ENCODE measurements at regions not wholly inside any gene's neighbourhood (a gene's known extent, or its start where the extent isn't known, plus 50 kb on each side); places are given as distances from the start of the nearest gene placed in this dataset.

DNA sequence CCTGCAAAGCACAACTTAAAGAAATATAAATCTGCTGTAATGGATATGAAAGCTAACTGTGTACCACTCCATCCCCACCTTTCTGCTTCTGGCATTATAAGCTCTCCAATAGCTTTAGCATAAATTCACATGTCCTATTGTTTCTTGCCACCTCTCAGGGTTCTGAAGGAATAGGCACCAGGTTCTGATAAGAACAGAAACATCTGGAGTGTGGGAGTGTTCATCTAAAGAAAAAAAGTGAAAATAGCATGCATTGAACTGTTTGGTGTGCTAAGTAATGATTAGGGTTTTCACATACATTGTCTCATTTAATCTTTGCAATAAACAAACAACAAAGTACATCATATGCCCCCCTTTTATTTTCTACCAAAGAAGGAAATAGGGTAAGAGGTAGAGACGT lies 72.3 kb downstream of the FAM76B start:
- no peak for DNase-seq (ENCODE audit: low read depth)

DNA sequence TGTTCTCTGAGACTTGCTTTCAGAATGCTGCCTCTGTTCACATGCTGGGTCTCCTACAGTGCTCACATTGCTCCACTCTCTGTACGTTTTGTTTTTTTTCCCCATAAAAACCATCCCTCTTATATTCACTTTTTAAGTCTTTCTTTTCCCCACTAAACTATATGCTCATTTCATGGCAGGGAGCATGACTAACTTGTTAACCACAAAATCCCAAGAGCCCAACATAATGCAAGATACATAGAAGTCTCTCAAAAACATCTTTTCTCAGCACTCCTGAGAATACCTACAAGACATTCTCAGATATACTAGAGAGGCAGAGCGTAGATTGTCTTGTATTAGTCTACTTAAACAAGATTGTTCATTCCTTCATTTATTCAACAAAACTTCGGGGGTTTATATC lies 73.3 kb downstream of the FAM76B start:
- DNase-seq (ENCODE audit: low read depth), result no peak

GRCh38 chr11:95715777-95716241 lies 73.8 kb downstream of the FAM76B start:
- no peak for DNase-seq (ENCODE audit: low read depth)

DNA sequence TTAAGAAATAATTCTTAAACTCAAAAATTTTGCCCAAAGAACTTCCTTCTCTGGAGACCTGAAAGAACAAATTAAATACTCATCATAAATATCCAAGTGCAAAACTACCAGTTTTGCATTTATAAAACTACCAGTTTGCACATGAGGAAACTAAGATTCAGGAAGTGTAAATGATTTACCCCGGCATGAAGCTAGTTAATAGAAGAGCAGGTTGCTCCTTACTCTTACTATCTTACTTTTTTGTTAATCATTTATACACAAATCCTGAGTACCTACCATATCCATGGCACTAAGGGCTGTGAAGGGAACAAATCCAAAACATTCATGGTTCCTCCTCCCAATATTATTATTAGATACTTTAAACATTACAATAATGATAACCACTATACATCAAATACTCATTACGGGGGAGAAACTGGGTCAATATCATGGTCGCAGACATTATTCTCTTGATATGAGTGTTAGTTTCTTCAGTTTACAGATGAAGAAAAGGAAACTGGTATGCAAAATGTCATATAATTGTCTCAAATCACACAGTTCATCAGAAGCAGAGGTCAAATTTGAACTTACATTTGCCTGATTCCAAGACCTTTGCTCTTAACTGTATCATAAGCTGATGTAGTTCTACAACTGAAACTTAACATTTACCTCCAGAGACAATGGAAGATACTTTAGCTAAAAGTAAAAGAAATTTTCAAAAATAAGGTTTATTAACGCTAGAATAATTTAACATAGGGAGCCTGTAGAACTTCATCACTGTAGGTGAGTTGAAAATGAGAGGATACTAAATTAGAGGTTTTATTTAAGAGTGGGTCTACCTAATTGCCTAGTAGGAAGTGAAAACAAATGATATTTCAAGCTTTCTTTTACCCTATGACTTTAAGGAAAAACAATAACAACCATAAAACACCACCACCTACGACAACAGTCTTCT lies 74.5 kb downstream of the FAM76B start:
- no peak for DNase-seq (ENCODE audit: low read depth)

DNA sequence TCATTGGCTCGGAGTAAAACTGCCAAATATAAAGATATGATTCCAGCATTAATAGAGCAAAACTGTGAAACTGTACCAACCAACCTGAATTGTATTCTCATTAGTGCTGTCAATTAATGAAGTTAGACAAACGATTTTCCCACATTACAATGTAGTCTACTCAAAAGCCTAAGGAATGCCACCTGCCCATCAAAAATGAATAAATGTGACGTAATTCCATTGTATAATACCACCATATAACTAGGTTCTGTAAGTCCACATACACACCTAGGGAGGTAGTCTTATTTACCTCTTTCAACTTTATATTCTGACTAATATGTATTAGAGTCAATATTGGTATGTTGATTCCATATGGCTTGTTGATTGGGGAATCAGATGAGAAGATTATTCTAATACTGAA lies 76.2 kb downstream of the FAM76B start:
- DNase-seq (ENCODE audit: low read depth), result no peak

DNA sequence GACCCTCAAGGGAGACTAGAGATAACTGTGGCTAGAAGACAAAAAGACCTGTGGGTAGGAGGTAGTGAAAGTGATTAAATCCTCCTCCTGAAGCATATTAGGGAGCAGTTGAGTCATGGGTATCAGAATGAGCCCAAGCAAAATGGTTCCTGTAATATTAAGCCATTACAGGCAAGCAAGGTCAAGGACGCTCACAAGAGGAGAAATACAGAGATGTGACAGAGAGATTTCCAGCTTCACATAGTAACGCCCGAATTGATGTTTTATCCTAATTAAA lies 77.7 kb downstream of the FAM76B start:
- DNase-seq (ENCODE audit: low read depth), result no peak

- no peak for DNase-seq (ENCODE audit: low read depth)
Measured at GRCh38 chr11:95711162-95711944, 78.2 kb downstream of the FAM76B start.

DNA sequence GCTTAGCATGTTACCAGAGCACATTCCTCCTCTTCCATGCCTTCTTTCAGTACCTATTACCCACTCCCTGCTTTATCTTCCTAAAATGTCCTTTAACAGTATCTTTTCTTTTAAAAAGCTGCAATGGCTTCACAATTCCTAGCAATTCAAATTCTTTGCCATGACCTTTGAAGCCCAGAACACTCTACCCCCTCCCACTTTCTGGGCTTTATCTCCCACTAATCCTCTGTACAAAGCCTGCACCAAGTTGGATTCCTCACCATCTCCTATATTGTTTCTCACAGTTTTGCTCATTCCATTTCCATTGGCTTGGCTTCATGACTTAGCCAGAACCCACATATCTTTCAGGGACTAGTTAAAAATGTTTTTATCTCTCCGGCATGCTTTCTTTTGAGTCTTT lies 80.9 kb downstream of the FAM76B start:
- no peak for DNase-seq (ENCODE audit: low read depth)

- no peak for DNase-seq (ENCODE audit: low read depth)
Measured at GRCh38 chr11:95706974-95707387, 82.6 kb downstream of the FAM76B start.

- DNase-seq (ENCODE audit: low read depth), result peak; percentile 49
Measured at GRCh38 chr11:95705485-95706124, 84.0 kb downstream of the FAM76B start.

GRCh38 chr11:95704865-95705264 lies 84.7 kb downstream of the FAM76B start:
- no peak for DNase-seq (ENCODE audit: low read depth)

- DNase-seq (ENCODE audit: low read depth), result no peak
Measured at GRCh38 chr11:95703049-95703448, 86.5 kb downstream of the FAM76B start.

DNA sequence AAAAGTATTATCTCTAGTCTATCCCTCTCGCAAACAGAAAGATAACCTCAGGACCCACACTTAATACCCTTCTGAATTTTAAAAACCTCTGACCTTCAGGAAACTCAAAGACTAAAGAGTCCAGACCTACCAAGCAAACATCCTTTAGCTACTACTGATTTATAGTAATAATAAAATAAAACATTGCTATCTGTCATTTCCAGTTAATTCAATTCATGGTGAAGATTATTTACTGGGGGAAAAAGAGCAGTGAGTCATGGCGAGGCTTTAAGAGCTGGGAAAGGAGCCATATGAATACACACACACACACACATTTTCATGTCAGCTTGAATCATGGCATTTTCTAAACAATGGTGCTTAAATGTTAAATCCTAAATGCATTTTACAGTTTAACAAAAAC lies 87.1 kb downstream of the FAM76B start:
- DNase-seq (ENCODE audit: low read depth), result peak; percentile 50

DNA sequence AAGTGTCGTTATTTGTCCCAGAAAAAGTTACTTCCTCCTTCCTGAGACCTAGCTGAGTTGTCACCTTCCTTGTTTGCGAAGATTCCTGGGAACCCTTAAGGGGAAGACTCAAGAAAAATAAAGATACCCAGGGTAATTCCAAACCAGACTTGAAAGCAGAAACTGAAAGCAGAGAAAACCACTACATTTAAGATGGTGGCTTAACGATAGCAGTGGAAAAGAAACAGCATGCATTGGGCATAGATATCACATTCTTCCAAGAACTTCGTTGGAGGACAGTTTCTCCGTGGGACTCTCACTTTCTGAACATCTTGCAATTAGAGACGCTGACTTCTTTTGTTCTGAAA lies 89.1 kb downstream of the FAM76B start:
- DNase-seq (ENCODE audit: low read depth), result no peak

DNA sequence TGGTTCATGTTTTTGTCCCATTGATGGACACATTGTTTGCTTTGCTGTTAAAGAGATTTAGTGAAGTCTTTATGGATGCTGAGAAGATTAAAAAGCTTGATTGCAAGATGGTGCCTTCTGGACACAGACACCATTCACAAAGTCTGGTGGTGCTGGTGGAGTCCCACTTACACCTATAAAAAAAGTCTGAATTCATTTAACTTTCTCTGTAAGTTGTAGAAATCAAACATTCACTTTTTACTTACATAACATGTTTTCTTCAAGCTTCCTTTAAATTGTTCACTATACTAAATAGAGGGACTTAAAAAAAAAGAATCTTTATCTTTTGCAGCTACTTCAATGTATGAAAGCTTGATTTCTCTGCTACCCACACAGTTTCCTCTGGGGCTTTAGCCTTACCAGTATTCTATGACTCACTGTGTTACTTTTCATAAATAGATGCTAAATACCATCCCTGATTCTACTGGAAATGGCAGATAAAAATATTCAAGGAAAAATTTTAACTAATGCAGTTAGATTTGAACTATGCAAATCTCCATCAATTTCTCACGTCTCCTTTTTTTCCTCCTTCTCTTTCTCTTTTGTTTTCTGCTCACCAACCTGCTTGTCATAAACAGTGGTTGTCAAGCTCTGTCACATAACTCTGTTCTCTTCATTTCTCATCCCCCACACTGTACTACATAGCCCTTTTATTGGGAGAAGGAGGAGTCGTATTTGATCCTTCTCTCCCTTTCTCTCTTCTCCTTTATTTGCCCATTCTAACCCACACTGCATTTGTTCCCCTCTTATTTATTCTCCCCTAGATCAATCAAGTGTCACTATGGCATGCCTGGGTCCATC lies 89.7 kb downstream of the FAM76B start:
- DNase-seq (ENCODE audit: low read depth), result no peak

DNA sequence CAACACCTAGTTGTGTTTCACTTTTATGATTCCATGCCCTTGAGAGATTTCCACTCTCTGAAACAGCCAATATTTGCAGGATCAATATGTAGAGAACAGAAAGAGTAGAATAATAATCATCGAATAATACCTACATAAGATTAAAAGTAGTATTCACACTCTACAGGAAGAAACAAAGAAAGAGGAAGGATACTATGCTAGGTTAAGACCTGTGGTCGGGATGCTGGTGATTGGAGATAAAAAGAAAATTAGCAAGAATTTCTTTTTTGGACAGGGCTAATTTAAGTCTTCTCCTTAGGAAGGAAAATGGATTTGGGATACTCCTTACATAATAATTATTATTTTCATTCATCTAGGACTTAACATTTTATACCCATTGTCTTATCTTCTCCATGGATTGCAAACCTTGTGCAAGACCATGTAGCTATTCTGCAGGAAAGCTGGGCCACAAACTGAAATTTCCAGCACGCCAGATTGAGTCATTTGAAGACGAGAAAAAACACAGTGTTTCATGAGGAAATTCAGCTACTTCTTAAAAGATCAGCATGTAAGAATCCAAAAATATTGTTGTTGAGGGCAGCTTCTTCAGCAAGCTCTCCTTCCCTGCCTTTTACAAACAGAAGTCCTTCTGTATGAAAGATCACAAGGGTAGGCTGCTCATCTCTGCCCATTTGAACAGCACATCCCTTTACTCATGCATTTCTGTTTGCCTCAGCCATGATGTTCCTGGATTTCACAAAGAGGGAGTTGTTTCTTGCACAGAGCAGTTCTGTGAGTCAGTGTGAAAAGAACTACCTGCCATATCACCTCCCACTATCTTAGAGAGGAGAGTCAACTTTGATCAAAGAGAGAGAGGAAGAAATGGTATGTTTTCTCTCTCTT lies 90.7 kb downstream of the FAM76B start:
- no peak for DNase-seq (ENCODE audit: low read depth)

- no peak for DNase-seq (ENCODE audit: low read depth)
Measured at GRCh38 chr11:95697614-95698408, 91.8 kb downstream of the FAM76B start.

DNA sequence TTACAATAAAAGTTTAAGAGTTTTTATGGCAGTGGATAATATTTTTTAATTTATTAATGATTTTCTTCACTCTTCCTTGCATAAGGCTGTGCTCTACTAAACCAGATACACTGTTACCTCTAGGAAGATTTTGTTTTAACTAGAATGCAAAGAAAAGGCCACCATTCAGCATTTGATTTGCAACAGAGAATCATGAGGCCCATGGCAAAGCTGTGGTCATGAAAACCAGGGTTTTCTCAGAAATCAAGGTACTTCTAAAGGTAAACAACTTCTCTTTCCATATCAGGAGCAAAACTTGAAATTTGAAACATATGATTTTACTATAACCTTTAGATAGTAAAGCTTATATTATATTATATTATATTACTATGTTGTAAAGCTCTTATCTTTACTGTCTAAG lies 94.4 kb downstream of the FAM76B start:
- no peak for DNase-seq (ENCODE audit: low read depth)

- no peak for DNase-seq (ENCODE audit: low read depth)
Measured at GRCh38 chr11:95693298-95693697, 96.3 kb downstream of the FAM76B start.

Data from HS-5 (cell line).